Type B pancreatic cell (in vitro differentiated cells): ENCODE measurements at regions not wholly inside any gene's neighbourhood (a gene's known extent, or its start where the extent isn't known, plus 50 kb on each side); places are given as distances from the start of the nearest gene placed in this dataset.

ENCODE experiments used
- DNase-seq: peaks from one replicate; pipeline ENCODE4 v3.0.0; 2021; ENCODE audit warnings: mixed read lengths; ENCODE audit not compliant: unreplicated experiment; ENCODE audit errors: extremely low spot score
- H3K27ac Mint-ChIP-seq: 2 replicates; pipeline ENCODE4 v1.8.0; 2021; ENCODE audit warnings: mild to moderate bottlenecking, mixed read lengths
- H3K27me3 Mint-ChIP-seq: 2 replicates; pipeline ENCODE4 v1.8.0; 2021; ENCODE audit warnings: mixed read lengths
- H3K36me3 Mint-ChIP-seq: 2 replicates; pipeline ENCODE4 v1.8.0; 2021; ENCODE audit warnings: mixed read lengths
- H3K4me1 Mint-ChIP-seq: one replicate; pipeline ENCODE4 v1.8.0; 2021; ENCODE audit warnings: mixed read lengths; ENCODE audit not compliant: unreplicated experiment
- H3K4me3 Mint-ChIP-seq: 2 replicates; pipeline ENCODE4 v1.8.0; 2021; ENCODE audit warnings: mild to moderate bottlenecking, mixed read lengths
- H3K9me3 Mint-ChIP-seq: 2 replicates; pipeline ENCODE4 v1.8.0; 2021; ENCODE audit warnings: mixed read lengths
- TF ChIP-seq, protein P1 (sequence below): fragments of 200-600 bp; sonication (generic); conservative IDR thresholded peaks from 2 replicates; pipeline ENCODE4 v1.5.0; 2021; ENCODE audit warnings: antibody characterized with exemption, mild to moderate bottlenecking

DNA sequence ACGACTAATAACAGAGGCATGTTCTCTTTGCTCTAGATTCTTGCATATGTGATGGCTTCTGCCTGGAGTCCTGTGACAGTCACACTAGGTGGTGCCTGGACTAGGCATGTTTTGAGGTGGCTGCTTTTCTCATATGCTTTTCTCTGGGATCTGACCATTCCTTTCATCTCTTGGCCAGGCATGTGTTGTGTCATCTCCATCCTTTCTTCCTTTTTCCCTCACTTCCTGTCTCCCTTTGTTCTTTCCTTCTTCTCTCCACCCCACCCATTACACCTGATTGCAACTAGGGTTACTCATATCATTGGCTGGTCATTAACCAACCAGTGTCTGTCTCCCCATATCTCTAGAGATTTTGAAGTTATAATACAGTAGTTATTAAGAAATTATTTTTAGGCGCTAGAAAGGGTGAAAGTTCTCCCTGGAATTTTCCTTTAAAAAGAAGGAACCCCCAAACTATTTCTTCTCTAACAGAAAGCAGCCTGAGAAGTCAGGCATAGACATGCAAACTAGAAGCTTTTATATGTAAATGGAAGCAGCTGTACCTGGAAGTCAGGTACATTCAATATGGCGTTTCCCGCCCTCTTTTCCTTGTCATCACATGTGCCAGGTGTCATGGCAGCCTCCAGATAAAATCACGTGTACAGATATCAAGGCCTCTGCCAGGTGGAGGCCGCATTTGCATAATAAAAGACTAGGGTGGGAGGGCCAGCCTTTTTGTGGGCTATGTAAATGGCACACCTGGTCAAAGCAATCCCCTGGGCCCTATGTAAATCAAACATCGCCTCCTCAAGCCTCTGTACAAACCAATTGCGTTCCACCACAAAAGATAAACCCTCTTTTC, 220.4 kb upstream of the MEX3C start:
- H3K27ac Mint-ChIP-seq, result no peak overlapping the region
- no peak for DNase-seq

DNA sequence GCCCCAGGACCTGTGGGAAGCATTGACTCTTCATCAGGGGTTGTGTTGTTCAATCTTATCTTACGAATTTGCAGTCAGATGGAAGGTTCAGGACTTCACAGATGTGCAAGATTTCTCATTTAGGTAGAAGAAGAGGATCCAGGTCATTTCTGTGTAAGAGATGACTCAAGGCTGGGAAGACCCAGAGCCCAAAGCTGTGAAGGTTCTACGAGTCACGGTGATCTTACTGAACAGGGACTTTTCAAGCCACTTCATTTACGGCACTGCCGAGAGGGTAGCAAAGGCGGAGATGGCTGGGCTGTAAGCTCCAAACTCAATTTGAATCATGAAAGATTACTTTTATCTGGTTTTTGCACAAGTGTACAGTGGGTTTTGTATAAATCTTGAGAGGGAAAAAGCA, 228.0 kb upstream of the MEX3C start:
- Mint-ChIP-seq H3K36me3 (no peaks in the 10 kb centered on the region), H3K9me3 (peaks cover 9% of the 10 kb centered on the region), H3K27ac (peak overlapping the region; percentile 86), H3K27me3 (no peaks in the 10 kb centered on the region), H3K4me1 (peaks cover 19% of the 10 kb centered on the region), H3K4me3 (no peak overlapping the region)
- TF ChIP-seq, protein P1, sequence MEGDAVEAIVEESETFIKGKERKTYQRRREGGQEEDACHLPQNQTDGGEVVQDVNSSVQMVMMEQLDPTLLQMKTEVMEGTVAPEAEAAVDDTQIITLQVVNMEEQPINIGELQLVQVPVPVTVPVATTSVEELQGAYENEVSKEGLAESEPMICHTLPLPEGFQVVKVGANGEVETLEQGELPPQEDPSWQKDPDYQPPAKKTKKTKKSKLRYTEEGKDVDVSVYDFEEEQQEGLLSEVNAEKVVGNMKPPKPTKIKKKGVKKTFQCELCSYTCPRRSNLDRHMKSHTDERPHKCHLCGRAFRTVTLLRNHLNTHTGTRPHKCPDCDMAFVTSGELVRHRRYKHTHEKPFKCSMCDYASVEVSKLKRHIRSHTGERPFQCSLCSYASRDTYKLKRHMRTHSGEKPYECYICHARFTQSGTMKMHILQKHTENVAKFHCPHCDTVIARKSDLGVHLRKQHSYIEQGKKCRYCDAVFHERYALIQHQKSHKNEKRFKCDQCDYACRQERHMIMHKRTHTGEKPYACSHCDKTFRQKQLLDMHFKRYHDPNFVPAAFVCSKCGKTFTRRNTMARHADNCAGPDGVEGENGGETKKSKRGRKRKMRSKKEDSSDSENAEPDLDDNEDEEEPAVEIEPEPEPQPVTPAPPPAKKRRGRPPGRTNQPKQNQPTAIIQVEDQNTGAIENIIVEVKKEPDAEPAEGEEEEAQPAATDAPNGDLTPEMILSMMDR, result no peak
- DNase-seq, result no peak

More for the DNA sequence above, 220.4 kb upstream of the MEX3C start:
- Mint-ChIP-seq H3K36me3 (no peaks in the 10 kb centered on the region), H3K27me3 (no peaks in the 10 kb centered on the region), H3K4me3 (no peak overlapping the region), H3K4me1 (peaks cover 4% of the 10 kb centered on the region), H3K9me3 (peaks cover 6% of the 10 kb centered on the region)
- TF ChIP-seq, protein P1, result no peak

- Mint-ChIP-seq H3K4me1 (peaks cover 18% of the 10 kb centered on the region), H3K4me3 (no peak overlapping the region), H3K27me3 (no peaks in the 10 kb centered on the region), H3K27ac (peak overlapping the region; percentile 86), H3K9me3 (peaks cover 12% of the 10 kb centered on the region), H3K36me3 (no peaks in the 10 kb centered on the region)
- DNase-seq, result no peak
- TF ChIP-seq, protein P1, result no peak
These were observed 228.4 kb upstream of the MEX3C start for GRCh38 chr18:51425889-51426288.

GRCh38 chr18:51426996-51427395, 229.5 kb upstream of the MEX3C start:
- DNase-seq, result no peak
- no peaks in the 10 kb centered on the region for H3K36me3 Mint-ChIP-seq
- peaks cover 15% of the 10 kb centered on the region for H3K4me1 Mint-ChIP-seq
- H3K9me3 Mint-ChIP-seq, result peaks cover 7% of the 10 kb centered on the region
- TF ChIP-seq, protein P1, result no peak
- H3K27ac Mint-ChIP-seq, result peak overlapping the region; percentile 86
- peak overlapping the region; percentile 29 for H3K4me3 Mint-ChIP-seq
- peaks cover under 1% of the 10 kb centered on the region for H3K27me3 Mint-ChIP-seq

GRCh38 chr18:51429644-51430043, 232.2 kb upstream of the MEX3C start:
- TF ChIP-seq, protein P1, result no peak
- no peaks in the 10 kb centered on the region for H3K36me3 Mint-ChIP-seq
- peaks cover 11% of the 10 kb centered on the region for H3K27me3 Mint-ChIP-seq
- no peak overlapping the region for H3K4me3 Mint-ChIP-seq
- H3K4me1 Mint-ChIP-seq, result peaks cover 15% of the 10 kb centered on the region
- no peak overlapping the region for H3K27ac Mint-ChIP-seq
- H3K9me3 Mint-ChIP-seq, result peaks cover 7% of the 10 kb centered on the region
- DNase-seq, result no peak
